Psoas muscle (tissue), 7 donors: ENCODE measurements at regions not wholly inside any gene's neighbourhood (a gene's known extent, or its start where the extent isn't known, plus 50 kb on each side); places are given as distances from the start of the nearest gene placed in this dataset.

ENCODE experiments used
- ATAC-seq, 4 donors: fragments of 200-7000 bp; cut with Tn5 transposase; one replicate each; pipeline ENCODE4 v1.9.1; 2020; ENCODE audit warnings: moderate library complexity in 3 of 4, mild to moderate bottlenecking in 2 of 4
- DNase-seq, 2 donors: peaks; one replicate each; pipeline ENCODE4 v3.0.0-alpha.2; 2020
- H3K27ac ChIP-seq: fragments of 200-600 bp; one replicate; pipeline ENCODE4 v1.8.0; 2022
- H3K27me3 ChIP-seq, 3 donors: fragments of 200-600 bp in 1 of 3; one replicate each; pipeline versions ENCODE4 v1.6.1 to v1.8.0; 2013 to 2022; ENCODE audit warnings: low read length in 2 of 3, mild to moderate bottlenecking in 2 of 3, moderate library complexity in 1 of 3; ENCODE audit not compliant: insufficient read depth in 3 of 3
- H3K36me3 ChIP-seq, 2 donors: fragments of 200-600 bp in 1 of 2; one replicate each; pipeline versions ENCODE4 v1.6.1 to v1.8.0; 2013 to 2022; ENCODE audit warnings: low read depth in 1 of 2, mild to moderate bottlenecking in 1 of 2, moderate library complexity in 1 of 2; ENCODE audit not compliant: insufficient read depth in 1 of 2
- H3K4me1 ChIP-seq: fragments of 200-600 bp; one replicate; pipeline ENCODE4 v1.8.0; 2022
- H3K4me3 ChIP-seq: fragments of 200-600 bp; one replicate; pipeline ENCODE4 v1.8.0; 2022; ENCODE audit warnings: mild to moderate bottlenecking
- H3K9me3 ChIP-seq: fragments of 200-600 bp; one replicate; pipeline ENCODE4 v1.8.0; 2022
- WGBS, 3 donors: extraction: QIAGEN DNeasy Blood & Tissue Kit; methylation state at CpG; one replicate each; pipeline versions ENCODE4 v1.1.6 to v1.1.7; 2013; 5-methylcytosine and 5-hydroxymethylcytosine counted together
- intact Hi-C, 2 donors: fragments of 100-400 bp; cut with DNase I; formaldehyde crosslinking; loops; one replicate each; pipeline versions ENCODE4 v1.11.0 to v1.14.2; 2022
- TF ChIP-seq, protein P1 (sequence below): fragments of 200-600 bp; IDR thresholded peaks from one replicate; pipeline ENCODE4 v1.8.0; 2022; ENCODE audit warnings: antibody characterized with exemption
- donor health status: healthy with polysubstance abuse.
- donor health status: DM: no; HTN: no; CAD: no; lungs with moderate emphysema.
- donor health status: Bipolar disorder and iron deficiency.
- donor health status: healthy.
- donor health status: DM: yes; HTN: yes; CAD: no.
- donor health status: DM: no; HTN: no; CAD: no.
- donor health status: DM: yes; HTN: yes; CAD: no.

GRCh38 chr17:5667871-5668270, 83.6 kb upstream of the NLRP1 start:
- intact Hi-C loops, result no loop called here
- DNase-seq (no peak), ATAC-seq (no peak)
- peaks cover 0 to 40% (median 3%) of the 10 kb centered on the region in 3 donors for H3K27me3 ChIP-seq
- H3K9me3 ChIP-seq, result no peaks in the 10 kb centered on the region
- 49 to 58% (median 57%) methylated on average over 6 of the region's 6 CpGs for WGBS, 3 donors
- no peak overlapping the region for H3K4me3 ChIP-seq
- H3K4me1 ChIP-seq, result no peaks in the 10 kb centered on the region
- TF ChIP-seq, protein P1, sequence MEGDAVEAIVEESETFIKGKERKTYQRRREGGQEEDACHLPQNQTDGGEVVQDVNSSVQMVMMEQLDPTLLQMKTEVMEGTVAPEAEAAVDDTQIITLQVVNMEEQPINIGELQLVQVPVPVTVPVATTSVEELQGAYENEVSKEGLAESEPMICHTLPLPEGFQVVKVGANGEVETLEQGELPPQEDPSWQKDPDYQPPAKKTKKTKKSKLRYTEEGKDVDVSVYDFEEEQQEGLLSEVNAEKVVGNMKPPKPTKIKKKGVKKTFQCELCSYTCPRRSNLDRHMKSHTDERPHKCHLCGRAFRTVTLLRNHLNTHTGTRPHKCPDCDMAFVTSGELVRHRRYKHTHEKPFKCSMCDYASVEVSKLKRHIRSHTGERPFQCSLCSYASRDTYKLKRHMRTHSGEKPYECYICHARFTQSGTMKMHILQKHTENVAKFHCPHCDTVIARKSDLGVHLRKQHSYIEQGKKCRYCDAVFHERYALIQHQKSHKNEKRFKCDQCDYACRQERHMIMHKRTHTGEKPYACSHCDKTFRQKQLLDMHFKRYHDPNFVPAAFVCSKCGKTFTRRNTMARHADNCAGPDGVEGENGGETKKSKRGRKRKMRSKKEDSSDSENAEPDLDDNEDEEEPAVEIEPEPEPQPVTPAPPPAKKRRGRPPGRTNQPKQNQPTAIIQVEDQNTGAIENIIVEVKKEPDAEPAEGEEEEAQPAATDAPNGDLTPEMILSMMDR, result no peak
- H3K27ac ChIP-seq, result no peak overlapping the region
- no peaks in the 10 kb centered on the region for H3K36me3 ChIP-seq

GRCh38 chr17:5668557-5669138, 84.3 kb upstream of the NLRP1 start:
- Histone ChIP-seq H3K4me1 (no peaks in the 10 kb centered on the region), H3K9me3 (no peaks in the 10 kb centered on the region), H3K27me3 (peaks cover 0 to 41% (median 4%) of the 10 kb centered on the region in 3 donors), H3K36me3 (no peaks in the 10 kb centered on the region), H3K4me3 (no peak overlapping the region), H3K27ac (no peak overlapping the region)
- ATAC-seq (no peak), DNase-seq (no peak)
- TF ChIP-seq, protein P1, result no peak
- 73 to 88% (median 74%) methylated on average over 2 of the region's 2 CpGs for WGBS, 3 donors
- intact Hi-C loops, result no loop called here

DNA sequence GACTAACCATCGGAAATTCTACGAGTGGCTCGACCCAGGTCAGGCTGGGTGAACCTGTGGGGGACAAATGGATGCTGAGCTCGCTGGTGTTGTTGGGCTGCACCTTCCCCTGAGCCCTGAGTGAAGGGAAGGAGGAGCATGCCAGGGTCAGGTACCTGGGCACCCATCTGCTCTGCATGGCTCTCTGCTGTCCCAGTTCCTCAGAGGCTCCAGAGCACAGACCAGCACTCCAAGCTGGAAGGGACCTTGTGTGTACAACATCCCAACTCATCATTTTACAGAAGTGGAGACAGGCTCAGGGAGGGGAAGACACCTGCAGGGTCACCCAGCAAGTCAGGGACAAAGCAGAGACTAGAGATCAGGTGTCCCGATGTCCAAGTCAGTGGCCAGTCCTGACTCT, 84.9 kb upstream of the NLRP1 start:
- TF ChIP-seq, protein P1, result no peak
- no peak for DNase-seq
- WGBS, 3 donors, result 83 to 85% (median 83%) methylated on average over 5 of the region's 5 CpGs
- intact Hi-C loops, result no loop called here
- Histone ChIP-seq H3K27me3 (peaks cover 0 to 43% (median 7%) of the 10 kb centered on the region in 3 donors), H3K27ac (no peak overlapping the region), H3K4me3 (no peak overlapping the region), H3K36me3 (no peaks in the 10 kb centered on the region), H3K4me1 (no peaks in the 10 kb centered on the region), H3K9me3 (no peaks in the 10 kb centered on the region)
- ATAC-seq, result no peak

GRCh38 chr17:5672141-5672540, 87.8 kb upstream of the NLRP1 start:
- intact Hi-C loops, result no loop called here
- WGBS, 3 donors, result 82 to 88% (median 85%) methylated on average over 3 of the region's 3 CpGs
- Histone ChIP-seq H3K4me3 (no peak overlapping the region), H3K36me3 (no peaks in the 10 kb centered on the region), H3K4me1 (no peaks in the 10 kb centered on the region), H3K9me3 (no peaks in the 10 kb centered on the region), H3K27ac (no peak overlapping the region), H3K27me3 (peaks cover 0 to 32% (median 9%) of the 10 kb centered on the region in 3 donors)
- ATAC-seq, result no peak
- DNase-seq, result no peak
- TF ChIP-seq, protein P1, result no peak
